Dedifferentiated amniotic fluid mesenchymal stem cell (primary cell): ENCODE measurements at regions not wholly inside any gene's neighbourhood (a gene's known extent, or its start where the extent isn't known, plus 50 kb on each side); places are given as distances from the start of the nearest gene placed in this dataset.
A peak's percentile ranks its signal among the peaks of the same experiment; 100 is the strongest.
"Not testable (repeated sequence)": the region's sequence is repeated elsewhere in the genome, so short reads cannot be mapped to it uniquely, and the experiment has no call there.

Experiments used
- DNase-seq: peaks from one replicate; pipeline ENCODE4 v3.0.0-alpha.2; 2016; ENCODE audit errors: extremely low spot score

DNA sequence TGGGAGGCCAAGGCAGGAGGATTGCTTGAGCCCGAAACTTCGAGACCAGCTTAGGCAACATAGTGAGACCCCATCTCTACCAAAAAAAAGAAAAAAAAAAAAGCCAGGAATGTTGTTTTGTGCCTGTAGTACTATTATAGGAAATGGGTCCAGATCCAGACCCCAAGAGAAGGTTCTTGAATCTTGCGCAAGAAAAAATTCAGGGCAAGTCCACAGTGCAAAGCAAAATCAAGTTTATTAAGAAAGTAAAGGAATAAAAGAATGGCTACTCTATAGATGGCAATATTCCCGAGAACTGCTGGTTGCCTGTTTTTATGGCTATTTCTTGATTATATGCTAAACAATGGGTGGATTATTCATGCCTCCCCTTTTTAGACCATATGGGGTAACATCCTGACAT is 51.2 kb upstream of the RDX start:
- no peak for DNase-seq

DNA sequence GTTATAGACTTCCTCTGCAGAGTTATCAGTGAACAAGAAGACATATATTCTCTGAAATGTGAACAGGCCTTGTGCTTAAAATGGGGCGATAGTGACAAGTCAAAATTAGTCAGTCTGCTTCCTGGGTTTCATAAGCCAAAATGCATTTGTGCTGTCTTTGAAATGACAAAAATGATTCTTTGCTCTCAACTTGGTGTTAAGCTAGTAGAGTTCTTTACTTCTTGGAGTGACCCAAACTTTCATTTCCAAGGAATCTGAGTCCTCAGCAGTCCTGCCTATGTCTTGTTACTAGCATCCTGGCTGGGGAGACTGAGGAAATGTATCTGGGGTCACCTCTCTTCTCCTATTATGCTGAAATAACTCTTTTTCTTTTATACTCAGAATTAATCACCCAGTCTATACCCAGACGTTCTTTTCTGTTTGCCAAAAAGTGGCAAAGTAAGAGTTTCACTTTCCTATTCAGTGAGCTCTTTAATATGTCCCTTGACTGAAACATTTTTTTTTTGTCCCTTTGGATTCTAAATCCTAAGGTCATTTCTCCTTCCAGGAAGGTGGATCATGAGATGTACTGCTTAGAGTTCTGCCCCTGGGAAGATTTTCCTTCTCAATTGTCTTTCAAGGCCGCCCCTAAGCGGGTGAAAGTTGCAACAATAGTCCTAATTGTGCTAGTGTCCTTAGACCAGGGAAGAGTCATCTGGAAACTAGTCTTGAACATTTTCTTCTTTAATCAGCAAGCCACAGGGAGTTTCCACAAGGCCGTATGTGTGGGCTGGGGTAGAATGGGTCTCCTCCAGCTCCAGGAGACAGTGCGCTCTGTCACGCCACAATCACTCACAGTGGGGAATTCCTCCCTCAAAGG is 53.0 kb upstream of the RDX start:
- DNase-seq = no peak

DNA sequence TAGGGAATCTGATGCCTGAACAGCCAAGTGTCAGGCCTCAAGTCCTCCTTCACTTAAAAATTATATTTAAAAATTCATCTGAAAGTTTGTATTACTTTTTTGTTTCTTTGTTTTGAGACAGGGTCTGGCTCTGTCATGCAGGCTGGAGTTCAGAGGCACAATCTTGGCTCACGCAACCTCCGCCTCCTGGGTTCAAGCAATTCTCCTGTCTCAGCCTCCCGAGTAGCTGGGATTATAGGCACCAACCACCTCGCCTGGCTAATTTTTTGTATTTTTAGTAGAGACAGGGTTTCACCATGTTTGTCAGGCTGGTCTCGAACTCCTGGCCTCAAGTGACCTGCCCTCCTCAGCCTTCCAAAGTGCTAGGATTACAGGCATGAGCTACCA is 53.6 kb upstream of the RDX start:
- not testable (repeated sequence) for DNase-seq

DNA sequence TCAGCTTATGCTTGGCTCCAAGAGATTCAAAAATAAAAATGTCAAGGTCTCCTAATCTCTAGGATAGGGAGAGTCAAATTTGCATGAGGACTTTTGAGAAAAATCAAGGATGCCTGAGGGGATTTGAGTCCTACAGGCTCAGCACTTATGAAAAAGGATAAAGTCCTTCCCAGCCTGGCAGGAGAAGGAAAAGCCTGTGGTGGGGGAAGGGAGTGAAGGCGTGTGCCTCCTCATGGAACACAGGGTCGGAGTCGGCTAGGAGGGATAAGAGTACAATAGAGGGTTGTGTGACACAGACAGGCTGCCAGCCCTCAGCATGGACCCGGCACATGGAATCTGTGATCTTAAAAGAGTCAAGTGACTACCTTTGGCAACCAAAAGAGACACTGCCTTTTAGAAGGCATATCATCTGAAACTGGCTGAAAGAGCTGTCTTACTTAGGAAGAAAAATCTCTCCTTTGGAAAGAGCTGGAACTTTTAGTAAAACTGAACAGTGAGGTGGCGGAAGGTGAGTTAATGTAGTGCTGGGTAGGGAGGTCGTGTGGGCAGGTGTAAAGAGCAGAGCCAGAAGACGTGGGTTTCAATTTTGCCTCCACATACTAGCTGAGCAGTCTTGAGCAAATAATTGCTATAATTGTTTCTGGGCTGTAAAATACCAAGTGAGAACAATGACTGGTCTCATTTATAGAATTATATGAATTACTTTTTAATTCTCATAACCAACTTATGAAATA is 58.8 kb upstream of the RDX start:
- no peak for DNase-seq

DNA sequence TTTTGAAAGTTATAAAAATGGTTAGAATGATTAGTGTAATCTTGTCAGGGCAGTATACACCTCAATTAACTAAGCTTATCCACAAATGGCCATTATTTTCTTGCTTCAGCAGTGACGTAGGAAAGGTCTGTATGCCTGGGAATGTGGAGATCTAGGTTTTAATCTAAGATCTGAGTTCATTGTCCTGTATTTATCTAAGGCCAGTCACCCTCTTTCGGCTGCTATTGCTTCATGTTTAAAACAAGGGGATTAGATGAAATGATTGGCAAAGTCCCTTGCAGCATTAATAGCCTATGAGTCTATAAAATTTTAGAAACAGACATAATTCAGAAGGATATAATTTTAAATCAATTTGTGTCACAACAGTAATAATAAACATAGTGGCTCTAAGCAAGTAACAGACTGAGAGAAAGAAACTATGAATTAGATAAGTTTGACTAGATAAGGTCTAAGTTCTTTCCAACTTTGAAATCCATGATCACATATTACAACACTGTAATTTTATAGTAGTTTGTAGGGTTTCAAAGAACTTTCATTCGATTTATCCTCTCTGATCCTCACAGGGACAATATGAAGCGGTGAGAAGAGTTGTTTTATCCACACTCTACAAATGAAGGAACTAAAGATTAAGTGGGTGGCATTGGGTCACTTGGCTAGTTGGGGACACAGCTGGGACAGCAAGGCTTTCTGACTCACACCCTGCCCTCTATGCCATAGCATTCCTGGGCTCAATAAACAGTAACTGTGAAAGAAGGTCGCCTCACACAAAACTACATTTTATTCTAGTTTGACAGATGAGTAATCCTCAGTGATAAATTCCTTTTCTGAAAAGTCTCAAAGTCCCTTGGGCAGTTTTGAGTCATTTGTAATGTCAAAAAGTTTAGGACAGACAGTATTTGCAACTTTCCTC is 60.6 kb upstream of the RDX start:
- DNase-seq = peak; percentile 22

DNA sequence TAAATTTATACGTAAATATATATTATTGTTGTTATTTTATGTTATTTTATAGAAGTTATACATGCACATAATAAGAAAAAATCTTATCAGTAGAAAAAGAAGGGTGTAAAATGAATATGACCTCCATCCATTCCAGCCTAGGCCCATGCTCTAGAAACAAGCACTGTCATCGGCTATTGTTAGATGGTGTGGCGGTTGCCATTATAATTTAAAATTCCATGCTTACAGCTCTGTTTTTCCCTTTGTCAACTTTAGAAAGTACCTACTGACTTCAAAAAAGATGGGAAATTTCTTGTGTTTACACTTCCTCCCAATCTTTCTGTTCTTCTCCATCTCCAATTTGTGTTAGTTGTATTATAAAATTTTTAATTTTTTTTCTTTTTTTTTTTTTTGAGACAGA is 61.9 kb upstream of the RDX start:
- DNase-seq = no peak

DNA sequence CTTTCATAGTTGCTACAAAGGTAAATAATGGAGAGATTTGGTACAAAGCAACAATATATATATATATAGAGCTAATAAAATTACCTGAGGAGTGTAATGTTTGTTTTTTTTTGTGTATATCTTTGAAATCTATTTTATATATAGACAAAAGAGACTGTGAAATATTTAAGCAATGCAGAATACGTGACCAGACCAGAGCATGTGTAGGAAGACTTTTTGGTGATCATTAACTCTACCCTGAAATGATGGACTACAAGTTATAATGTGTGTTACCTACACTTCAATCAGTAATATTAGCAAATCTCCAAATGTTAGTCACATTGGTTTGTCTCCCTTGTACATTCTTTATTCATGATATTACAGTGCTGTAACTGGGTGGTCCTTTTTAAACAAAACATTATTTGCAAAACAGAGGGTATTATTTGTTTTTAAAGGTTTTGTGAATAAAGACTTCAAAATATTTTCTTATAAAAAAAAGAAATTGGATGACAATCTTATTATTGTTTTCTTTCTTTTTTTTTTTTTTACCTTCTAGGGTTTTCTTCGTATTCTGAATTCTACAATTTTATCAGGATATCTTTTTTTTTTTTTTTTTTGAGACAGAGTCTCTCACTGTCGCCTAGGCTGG is 64.5 kb upstream of the RDX start:
- not testable (repeated sequence) for DNase-seq

DNA sequence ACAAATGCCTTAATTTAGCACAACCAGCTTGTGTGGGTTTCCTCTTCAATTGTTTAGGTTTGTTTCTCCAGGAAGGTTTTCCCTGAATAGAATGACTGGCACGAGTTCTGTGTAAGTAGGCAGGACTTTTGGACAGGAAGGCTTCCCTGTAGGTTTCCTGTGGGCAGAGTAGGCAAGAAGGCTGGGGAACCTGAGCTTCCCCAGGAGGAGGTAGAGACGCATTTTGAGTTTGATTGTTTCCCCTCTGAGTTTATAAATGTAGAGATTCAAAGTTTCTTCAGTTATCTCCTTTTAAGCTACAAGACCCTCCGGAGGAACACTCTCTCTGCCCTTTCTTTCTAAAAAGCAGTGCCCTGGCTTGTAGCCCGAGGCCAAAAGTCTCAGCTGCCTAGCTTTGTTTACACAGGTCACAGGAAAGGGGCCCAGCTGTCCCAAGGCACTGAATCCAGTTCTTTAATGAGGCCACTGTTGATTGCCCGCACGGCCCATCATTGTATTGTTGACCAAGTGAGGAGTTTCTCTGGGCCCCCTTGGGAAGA is 66.6 kb upstream of the RDX start:
- no peak for DNase-seq

DNA sequence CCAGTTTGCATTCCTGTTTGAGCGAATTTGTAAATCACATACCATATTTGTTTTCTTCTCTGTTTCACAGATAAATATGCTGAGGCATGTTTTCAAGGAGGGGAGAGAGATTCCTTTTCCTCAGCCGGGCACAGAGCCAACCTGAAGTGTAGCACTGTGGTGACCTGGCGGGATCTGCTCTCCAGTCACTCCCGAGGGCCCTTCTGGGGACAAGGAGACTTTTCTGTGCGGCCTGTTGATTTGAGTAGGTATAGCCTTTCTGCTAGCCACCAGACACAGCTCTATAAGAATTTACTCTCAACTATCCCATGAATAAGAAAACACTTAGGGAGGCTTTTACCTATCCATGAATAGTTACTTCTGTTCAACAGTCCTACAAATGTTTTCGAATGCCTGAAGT is 63.5 kb upstream of the FDX1 start:
- peak; percentile 23 for DNase-seq

DNA sequence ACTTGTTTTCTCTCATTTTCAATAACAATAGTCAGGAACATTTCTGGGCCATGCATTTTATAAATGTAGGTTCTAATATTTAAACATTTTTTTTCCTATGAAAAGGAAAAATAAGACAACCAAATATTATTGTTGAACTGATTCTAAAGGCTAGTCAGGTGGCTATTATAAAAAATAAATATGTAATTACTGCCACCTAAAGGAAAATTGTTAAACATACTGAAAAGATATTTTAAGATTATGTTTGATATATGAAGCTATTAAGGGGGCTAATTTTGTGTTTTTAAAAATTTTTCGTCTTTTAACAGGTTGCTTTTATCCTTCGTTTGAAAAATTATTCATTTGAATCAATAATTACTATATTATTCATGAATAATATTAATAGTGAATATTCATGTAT is 62.2 kb upstream of the FDX1 start:
- DNase-seq = no peak

DNA sequence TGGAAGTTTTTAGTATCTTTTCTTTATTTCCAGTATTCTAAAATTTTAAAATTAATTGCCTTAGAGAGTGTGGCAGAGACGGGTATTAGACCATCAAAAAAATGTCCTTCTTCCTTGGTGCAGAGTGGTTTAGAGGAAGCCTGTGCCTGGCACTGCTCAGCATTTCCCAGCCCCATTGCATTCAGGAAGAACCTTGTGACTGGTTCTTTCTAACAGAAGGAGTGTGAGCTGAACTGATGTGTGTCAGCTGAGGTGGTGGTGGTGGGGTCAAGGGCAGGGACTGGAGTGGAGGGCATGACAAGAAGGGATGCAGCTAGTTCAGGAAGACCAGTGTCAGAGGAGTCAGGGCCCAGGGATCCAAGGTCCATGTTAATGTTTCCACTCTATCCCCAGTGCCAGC is 58.7 kb upstream of the FDX1 start:
- no peak for DNase-seq

DNA sequence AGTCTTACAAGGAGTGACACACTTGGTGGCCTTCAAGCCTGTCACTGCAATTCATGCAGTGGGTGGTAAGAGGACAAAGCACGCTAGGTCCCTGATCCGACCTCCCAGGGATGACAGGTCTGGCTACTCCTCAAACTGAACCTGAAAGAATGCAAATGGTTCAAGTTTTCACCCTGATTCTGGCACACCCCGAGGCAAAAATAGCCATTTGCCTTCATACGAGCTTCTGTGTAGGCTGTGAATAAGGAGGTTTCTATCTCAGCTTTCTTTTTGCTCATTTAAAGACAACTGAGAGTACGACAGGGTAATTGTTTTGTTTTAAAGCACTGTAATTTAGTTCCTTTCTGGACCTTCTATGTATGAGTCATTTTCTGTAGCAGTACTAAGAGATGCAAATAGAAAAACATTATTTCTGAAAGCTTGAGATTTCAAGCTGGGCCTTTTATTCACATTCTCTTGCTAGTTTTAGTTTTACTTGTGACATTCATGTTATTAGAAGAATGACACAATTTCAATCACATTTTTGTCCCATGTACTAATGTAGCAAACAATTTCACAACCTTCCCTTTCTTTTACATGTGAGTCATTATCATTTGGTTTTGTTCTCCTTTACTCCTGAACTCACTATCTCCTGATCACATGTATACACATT is 56.6 kb upstream of the FDX1 start:
- no peak for DNase-seq

DNA sequence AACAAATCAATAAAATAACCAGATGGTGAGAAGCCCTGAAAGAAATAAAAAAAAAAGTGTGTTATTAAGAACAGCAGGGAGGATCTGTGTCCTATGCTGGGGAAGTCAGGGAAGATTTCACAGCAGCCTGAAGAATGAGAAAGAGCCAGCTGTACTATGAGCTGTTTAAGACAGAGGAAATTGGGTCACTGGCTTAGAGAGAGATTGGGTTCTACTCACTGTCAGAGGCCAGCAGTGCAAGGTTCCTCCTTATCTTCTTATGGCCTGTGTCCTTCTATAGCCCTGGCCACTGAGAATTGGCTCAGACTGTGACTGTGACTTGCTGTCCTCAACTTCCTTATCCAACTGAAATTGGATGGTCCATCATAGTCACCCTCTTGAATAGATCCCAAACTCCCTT is 54.8 kb upstream of the FDX1 start:
- no peak for DNase-seq

DNA sequence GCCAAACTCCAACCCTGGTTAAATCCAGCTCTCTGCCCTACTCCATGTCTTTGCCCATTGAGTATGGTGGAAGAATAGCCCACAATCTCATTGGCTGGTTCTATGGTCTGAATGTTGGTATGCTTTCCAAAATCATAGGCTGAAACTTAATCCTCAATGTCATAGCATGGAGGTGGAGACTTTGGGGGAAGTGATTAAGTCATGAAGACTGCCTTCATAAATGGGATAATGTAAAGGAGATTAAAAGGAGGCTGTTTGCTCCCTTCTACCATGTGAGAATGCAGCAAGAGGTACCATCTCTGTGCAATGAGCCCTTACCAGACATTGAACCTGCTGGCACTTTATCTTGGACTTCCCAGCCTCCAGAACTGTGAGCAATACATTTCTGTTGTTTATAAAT is 54.4 kb upstream of the FDX1 start:
- no peak for DNase-seq

DNA sequence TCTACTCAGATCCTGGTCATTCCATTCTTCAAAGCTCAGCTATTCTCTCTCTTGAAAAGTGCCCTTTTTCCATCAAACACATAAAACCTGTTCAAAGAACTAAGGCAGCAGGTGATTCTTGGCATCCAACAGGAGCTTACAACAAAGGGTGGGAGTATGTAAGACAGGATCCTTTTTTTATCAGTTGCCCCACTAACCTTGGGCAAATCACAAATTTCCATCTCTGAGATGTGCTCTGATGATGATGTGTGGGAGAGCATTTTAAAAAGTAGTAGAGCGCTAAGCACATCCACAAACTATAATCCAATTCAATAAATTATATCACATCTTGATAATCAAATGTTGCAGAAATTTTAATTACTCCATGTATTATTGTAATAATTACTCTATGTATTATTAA is 53.7 kb upstream of the FDX1 start:
- no peak for DNase-seq

DNA sequence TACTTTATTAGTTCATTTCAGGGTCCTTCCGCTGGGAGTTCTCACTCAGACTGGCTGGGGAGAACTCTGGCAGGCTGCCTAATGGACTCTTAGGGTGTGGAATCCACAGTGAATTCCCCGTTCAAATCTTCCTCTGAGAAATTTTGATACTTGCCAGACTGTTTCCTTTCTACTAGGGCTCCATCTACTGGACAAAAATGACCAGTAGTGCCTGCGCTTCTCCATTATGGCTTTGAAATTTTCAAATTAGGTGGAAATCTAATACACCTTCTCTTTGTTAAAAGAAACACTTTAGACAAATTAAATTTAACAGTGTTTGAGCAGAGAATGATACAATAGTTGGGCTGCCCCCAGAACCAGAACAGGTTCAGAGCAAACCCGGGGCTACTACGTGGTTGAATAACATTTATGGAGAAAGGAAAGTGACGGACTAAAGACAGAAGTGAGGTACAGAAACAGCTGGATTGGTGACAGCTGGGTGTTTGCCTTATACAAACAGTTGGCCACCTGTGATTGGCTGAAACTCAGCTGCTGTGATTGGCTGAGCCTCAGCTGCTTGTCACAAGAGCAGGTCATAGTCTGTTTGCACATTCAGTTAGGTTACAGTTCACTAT is 52.9 kb upstream of the FDX1 start:
- peak; percentile 80 for DNase-seq

DNA sequence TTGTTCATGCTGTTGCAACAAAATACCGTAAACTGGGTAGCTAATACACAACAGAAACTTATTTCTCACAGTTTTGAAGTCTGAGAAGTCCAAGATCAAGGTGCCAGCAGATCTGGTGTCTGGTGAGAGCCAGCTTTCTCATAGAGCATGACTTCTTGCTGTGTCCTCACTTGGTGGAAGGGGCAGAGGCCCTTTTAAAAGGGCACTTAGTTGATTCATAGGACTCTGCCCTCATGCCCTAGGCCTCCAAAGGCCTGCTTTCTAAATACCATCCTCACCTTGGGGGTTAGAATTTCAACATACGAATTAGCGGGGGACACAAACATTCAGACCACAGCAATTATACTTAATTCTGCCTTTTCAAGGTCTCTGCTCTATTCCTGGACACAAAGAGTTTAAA is 52.3 kb upstream of the FDX1 start:
- no peak for DNase-seq

DNA sequence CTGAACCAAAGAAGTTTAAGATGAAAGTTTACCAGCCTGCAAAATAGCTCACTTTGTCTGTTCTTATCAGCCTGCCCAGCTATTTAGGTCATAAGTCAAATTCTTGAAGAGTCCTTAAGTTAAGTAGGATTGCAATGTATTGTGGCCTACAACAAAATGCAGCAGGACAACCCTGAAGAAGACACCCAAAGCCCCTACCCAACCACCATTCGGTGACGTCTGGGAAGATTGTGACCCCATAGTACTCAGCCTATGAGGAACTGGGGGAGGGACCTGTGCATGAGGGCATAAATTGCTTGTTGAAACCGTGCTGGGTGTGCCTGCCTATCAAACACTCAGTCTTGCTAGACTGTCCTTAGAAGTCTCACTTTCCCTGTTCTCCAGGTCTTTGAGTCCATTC is 50.5 kb upstream of the FDX1 start:
- DNase-seq = no peak

DNA sequence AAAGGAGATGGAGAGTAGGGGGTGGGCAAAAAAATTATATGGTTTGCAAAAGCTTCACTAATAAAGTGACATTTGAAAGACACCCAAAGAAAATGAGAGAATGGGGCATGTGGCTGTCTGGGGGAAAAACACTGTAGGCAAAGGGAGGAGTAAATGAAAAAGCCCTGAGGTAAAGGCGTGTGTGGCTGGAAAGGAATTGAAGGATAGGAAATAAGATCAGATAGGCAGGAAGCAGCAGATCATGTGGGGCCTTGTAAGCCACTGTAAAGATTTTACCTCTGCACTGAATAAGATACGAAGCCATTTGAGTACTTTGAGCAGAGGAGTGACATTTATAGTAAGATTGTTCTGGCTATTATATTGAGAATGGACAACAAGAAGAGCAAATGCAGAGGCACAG is 49.8 kb upstream of the FDX1 start:
- no peak for DNase-seq
